B cell (primary cell): ENCODE measurements at regions not wholly inside any gene's neighbourhood (a gene's known extent, or its start where the extent isn't known, plus 50 kb on each side); places are given as distances from the start of the nearest gene placed in this dataset.

Experiments used
- ATAC-seq: fragments of 200-7000 bp; cut with Tn5 transposase; one replicate; pipeline ENCODE4 v1.10.0; 2021; ENCODE audit warnings: low read depth, mild to moderate bottlenecking, moderate number of reproducible peaks, moderate library complexity
- CTCF ChIA-PET: fragments of 350-600 bp; sonication (Branson Sonifier 250); formaldehyde crosslinking; loops from one replicate; lab custom pipeline; 2021; ENCODE audit warnings: antibody characterized with exemption, inconsistent platforms; lab: Charles Lee
- POLR2A ChIA-PET: fragments of 350-600 bp; sonication (Branson Sonifier 250); formaldehyde crosslinking; loops from one replicate; lab custom pipeline; 2021; ENCODE audit warnings: antibody characterized with exemption; lab: Charles Lee
- DNase-seq: peaks from one replicate; pipeline ENCODE4 v3.0.0; 2013
- H2AFZ ChIP-seq: 2 replicates; pipeline ENCODE4 v1.6.1; 2012; ENCODE audit warnings: mild to moderate bottlenecking, low read depth, low read length; ENCODE audit not compliant: insufficient read depth, poor library complexity, severe bottlenecking
- H3K27ac ChIP-seq, 2 donors: 1 replicate in 1 of 2; 2 replicates in 1 of 2; pipeline ENCODE4 v1.5.1; 2012 to 2013; ENCODE audit warnings: low read length in 2 of 2, mild to moderate bottlenecking in 2 of 2, moderate library complexity in 1 of 2
- H3K27me3 ChIP-seq, 4 experiments: fragments of 200-600 bp in 1 of 4; sonication (generic) in 1 of 4; replicated peaks in 1 of 4; 1 replicate in 2 of 4; 2 replicates in 2 of 4; pipeline versions ENCODE4 v1.6.1 to v1.7.0; 2013 to 2016; ENCODE audit warnings: low read length in 3 of 4, mild to moderate bottlenecking in 2 of 4, mixed read lengths in 1 of 4, moderate library complexity in 1 of 4; ENCODE audit not compliant: insufficient read depth in 4 of 4, control insufficient read depth in 3 of 4; ENCODE audit errors: control extremely low read depth in 1 of 4
- H3K36me3 ChIP-seq, 2 experiments: replicated peaks in 1 of 2; 1 replicate in 1 of 2; 2 replicates in 1 of 2; pipeline versions ENCODE4 v1.6.1 to v1.7.1; 2013; ENCODE audit warnings: low read length in 1 of 2; ENCODE audit not compliant: insufficient read depth in 2 of 2, control insufficient read depth in 1 of 2; ENCODE audit errors: control extremely low read depth in 1 of 2, extremely low read depth in 1 of 2
- H3K4me1 ChIP-seq, 2 donors: fragments of 200-600 bp in 1 of 2; sonication (generic) in 1 of 2; 1 replicate in 1 of 2; 2 replicates in 1 of 2; pipeline versions ENCODE4 v1.5.1 to v1.6.1; 2013 to 2017; ENCODE audit warnings: low read length in 2 of 2; ENCODE audit not compliant: control insufficient read depth in 2 of 2, insufficient read depth in 2 of 2
- H3K4me2 ChIP-seq: replicated peaks from 2 replicates; pipeline ENCODE3; 2012; ENCODE audit warnings: mild to moderate bottlenecking, low read depth, low read length; ENCODE audit not compliant: poor library complexity, severe bottlenecking
- H3K4me3 ChIP-seq, 5 experiments: fragments of 200-600 bp in 1 of 5; sonication (generic) in 1 of 5; 1 replicate in 3 of 5; 2 replicates in 2 of 5; pipeline versions ENCODE4 v1.5.1 to v1.7.0; 2011 to 2016; ENCODE audit warnings: low read length in 4 of 5, mild to moderate bottlenecking in 4 of 5, low read depth in 2 of 5, control low read depth in 1 of 5, moderate library complexity in 1 of 5; ENCODE audit not compliant: insufficient read depth in 1 of 5; ENCODE audit errors: control extremely low read depth in 1 of 5, extremely low read depth in 1 of 5
- H3K79me2 ChIP-seq: fragments of 200-600 bp; sonication (generic); one replicate; pipeline ENCODE4 v1.6.0; 2016; ENCODE audit warnings: low read length; ENCODE audit not compliant: control insufficient read depth, insufficient read depth
- H3K9ac ChIP-seq: fragments of 200-600 bp; sonication (generic); 2 replicates; pipeline ENCODE4 v1.6.1; 2017; ENCODE audit warnings: mild to moderate bottlenecking, low read length, moderate library complexity
- H3K9me3 ChIP-seq, 3 donors: one replicate each; pipeline versions ENCODE4 v1.6.1 to v1.7.1; 2013; ENCODE audit warnings: low read length in 2 of 3; ENCODE audit not compliant: control insufficient read depth in 2 of 3, insufficient read depth in 1 of 3; ENCODE audit errors: control extremely low read depth in 1 of 3
- H4K20me1 ChIP-seq: 2 replicates; pipeline ENCODE4 v1.6.0; 2012; ENCODE audit warnings: mild to moderate bottlenecking, low read length; ENCODE audit not compliant: insufficient read depth, control insufficient read depth, poor library complexity, severe bottlenecking
- H3K27ac Mint-ChIP-seq: one replicate; pipeline ENCODE4 v1.8.0; 2021; ENCODE audit warnings: mixed read lengths
- H3K27me3 Mint-ChIP-seq: one replicate; pipeline ENCODE4 v1.8.0; 2021; ENCODE audit warnings: mixed read lengths
- H3K4me1 Mint-ChIP-seq: one replicate; pipeline ENCODE4 v1.8.0; 2021; ENCODE audit warnings: mixed read lengths
- H3K4me3 Mint-ChIP-seq: one replicate; pipeline ENCODE4 v1.8.0; 2021; ENCODE audit warnings: mixed read lengths
- H3K9me3 Mint-ChIP-seq: one replicate; pipeline ENCODE4 v1.8.0; 2022; ENCODE audit warnings: mixed read lengths; ENCODE audit not compliant: insufficient read depth
- EZH2 ChIP-seq: IDR thresholded peaks from 2 replicates; pipeline ENCODE4 v1.6.1; 2012; ENCODE audit warnings: borderline replicate concordance, low read depth, mild to moderate bottlenecking, moderate library complexity, low read length; ENCODE audit not compliant: insufficient read depth, poor library complexity, severe bottlenecking
- WGBS: methylation state at CpG from one replicate; pipeline ENCODE4 v1.1.5; 2013; ENCODE audit warnings: missing lambda C conversion rate; ENCODE audit not compliant: insufficient coverage; 5-methylcytosine and 5-hydroxymethylcytosine counted together
- intact Hi-C: fragments of 100-400 bp; cut with micrococcal nuclease; formaldehyde crosslinking; loops from one replicate; pipeline ENCODE4 v1.10.0; 2022
- TF ChIP-seq, protein P1 (sequence below): fragments of 200-600 bp; IDR thresholded peaks from one replicate; pipeline ENCODE4 v1.8.0; 2022; ENCODE audit warnings: antibody characterized with exemption, mild to moderate bottlenecking

DNA sequence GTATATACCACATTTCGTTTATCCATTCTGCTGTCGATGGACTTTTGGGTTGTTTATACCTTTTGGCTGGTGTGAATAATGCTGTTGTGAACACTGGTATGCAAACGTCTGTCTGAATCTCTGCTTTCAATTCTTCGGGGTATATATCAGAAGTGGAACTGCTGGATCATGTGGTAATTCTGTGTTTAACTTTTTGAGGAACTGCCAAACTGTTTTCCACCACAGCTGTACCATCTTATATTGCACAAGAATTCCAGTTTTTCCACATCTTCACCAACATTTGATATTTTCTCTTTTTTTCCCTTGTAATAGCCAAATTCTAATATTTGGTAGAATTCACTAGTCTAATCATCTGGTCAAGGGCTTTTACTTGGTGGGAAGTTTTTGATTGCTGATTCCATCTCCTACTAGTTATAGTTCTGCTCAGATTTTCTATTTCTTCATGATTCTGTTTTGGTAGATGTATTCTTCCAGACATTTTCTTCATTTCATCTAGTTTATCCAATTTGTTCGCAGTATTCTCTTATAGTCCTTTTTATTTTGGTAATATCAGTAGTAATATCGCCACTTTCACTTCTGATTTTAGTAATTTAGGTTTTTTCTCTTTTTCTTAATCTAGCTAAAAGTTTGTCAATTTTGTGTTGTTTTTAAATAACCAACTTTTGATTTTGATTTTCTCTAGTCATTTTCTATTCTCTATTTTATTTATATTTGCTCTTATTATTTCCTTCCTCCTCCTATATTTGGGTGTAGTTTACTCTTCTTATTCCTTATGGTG is 271.2 kb downstream of the ZEB1 start:
- H2AFZ ChIP-seq = no peak overlapping the region
- no peak for DNase-seq
- Mint-ChIP-seq H3K27me3 (peaks cover 41% of the 10 kb centered on the region), H3K4me1 (peaks cover 4% of the 10 kb centered on the region), H3K9me3 (peaks cover 7% of the 10 kb centered on the region), H3K4me3 (no peak overlapping the region), H3K27ac (no peak overlapping the region)
- ChIA-PET POLR2A (no interaction called here), CTCF (no interaction called here)
- H3K36me3 ChIP-seq = no peaks in the 10 kb centered on the region
- H4K20me1 ChIP-seq = no peaks in the 10 kb centered on the region
- WGBS = no CpG with 5 or more reads among the region's 6 CpGs
- TF ChIP-seq, protein P1, sequence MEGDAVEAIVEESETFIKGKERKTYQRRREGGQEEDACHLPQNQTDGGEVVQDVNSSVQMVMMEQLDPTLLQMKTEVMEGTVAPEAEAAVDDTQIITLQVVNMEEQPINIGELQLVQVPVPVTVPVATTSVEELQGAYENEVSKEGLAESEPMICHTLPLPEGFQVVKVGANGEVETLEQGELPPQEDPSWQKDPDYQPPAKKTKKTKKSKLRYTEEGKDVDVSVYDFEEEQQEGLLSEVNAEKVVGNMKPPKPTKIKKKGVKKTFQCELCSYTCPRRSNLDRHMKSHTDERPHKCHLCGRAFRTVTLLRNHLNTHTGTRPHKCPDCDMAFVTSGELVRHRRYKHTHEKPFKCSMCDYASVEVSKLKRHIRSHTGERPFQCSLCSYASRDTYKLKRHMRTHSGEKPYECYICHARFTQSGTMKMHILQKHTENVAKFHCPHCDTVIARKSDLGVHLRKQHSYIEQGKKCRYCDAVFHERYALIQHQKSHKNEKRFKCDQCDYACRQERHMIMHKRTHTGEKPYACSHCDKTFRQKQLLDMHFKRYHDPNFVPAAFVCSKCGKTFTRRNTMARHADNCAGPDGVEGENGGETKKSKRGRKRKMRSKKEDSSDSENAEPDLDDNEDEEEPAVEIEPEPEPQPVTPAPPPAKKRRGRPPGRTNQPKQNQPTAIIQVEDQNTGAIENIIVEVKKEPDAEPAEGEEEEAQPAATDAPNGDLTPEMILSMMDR = no peak
- no peak for TF ChIP-seq EZH2
- H3K9ac ChIP-seq = no peak overlapping the region
- H3K4me2 ChIP-seq = no peak overlapping the region
- peaks cover 0 to 16% (median 4%) of the 10 kb centered on the region in 4 experiments for H3K27me3 ChIP-seq
- intact Hi-C loops = no loop called here
- H3K4me1 ChIP-seq = peaks cover 3 to 6% of the 10 kb centered on the region in 2 donors
- no peak overlapping the region for H3K27ac ChIP-seq
- H3K9me3 ChIP-seq = peaks cover 0 to 20% (median 14%) of the 10 kb centered on the region in 3 donors
- ATAC-seq = no peak
- no peaks in the 10 kb centered on the region for H3K79me2 ChIP-seq
- no peak overlapping the region for H3K4me3 ChIP-seq

DNA sequence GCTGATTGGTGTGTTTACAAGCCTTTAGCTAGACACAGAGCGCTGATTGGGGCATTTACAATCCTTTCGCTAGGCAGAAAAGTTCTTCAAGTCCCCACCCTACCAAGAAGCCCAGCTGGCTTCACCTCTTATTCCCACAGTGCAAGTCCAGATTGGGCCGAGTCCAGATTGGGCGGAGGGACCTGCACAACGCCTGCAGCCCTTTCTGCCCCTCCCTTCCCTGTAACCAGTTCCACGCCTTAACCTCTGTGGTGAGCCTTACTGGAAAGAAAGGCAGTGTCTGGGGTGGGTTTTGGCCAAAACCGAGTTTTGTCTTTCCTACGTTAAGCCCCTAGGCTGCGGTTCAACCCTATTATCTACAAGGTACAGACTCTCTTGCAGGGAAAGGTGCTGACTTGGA is 268.7 kb downstream of the ZEB1 start:
- Histone ChIP-seq H3K4me2 (no peak overlapping the region), H3K4me3 (no peak overlapping the region), H3K9ac (no peak overlapping the region), H3K9me3 (peaks cover 0 to 26% (median 12%) of the 10 kb centered on the region in 3 donors), H2AFZ (no peak overlapping the region), H3K36me3 (no peaks in the 10 kb centered on the region), H3K4me1 (peaks cover 3 to 6% of the 10 kb centered on the region in 2 donors), H4K20me1 (no peaks in the 10 kb centered on the region), H3K79me2 (no peaks in the 10 kb centered on the region), H3K27ac (no peak overlapping the region), H3K27me3 (peaks cover 0 to 18% (median 2%) of the 10 kb centered on the region in 4 experiments)
- ATAC-seq (no peak), DNase-seq (no peak)
- POLR2A ChIA-PET = no interaction called here
- TF ChIP-seq EZH2 = no peak
- TF ChIP-seq, protein P1 = no peak
- H3K9me3 Mint-ChIP-seq = peaks cover 7% of the 10 kb centered on the region
- peaks cover 4% of the 10 kb centered on the region for H3K4me1 Mint-ChIP-seq
- intact Hi-C loops = no loop called here
- CTCF ChIA-PET = no interaction called here
- H3K27me3 Mint-ChIP-seq = peaks cover 45% of the 10 kb centered on the region
- H3K27ac Mint-ChIP-seq = no peak overlapping the region
- no peak overlapping the region for H3K4me3 Mint-ChIP-seq
- 100% methylated on average over 2 of the region's 9 CpGs for WGBS
